OCI-M1 (cell line): ENCODE measurements at regions not wholly inside any gene's neighbourhood (a gene's known extent, or its start where the extent isn't known, plus 50 kb on each side); places are given as distances from the start of the nearest gene placed in this dataset.
A peak's percentile ranks its signal among the peaks of the same experiment; 100 is the strongest.
"Not testable (repeated sequence)": the region's sequence is repeated elsewhere in the genome, so short reads cannot be mapped to it uniquely, and the experiment has no call there.

ENCODE experiments used
- DNase-seq: peaks from one replicate; lab custom pipeline; 2025; lab: John Stamatoyannopoulos, UW

DNA sequence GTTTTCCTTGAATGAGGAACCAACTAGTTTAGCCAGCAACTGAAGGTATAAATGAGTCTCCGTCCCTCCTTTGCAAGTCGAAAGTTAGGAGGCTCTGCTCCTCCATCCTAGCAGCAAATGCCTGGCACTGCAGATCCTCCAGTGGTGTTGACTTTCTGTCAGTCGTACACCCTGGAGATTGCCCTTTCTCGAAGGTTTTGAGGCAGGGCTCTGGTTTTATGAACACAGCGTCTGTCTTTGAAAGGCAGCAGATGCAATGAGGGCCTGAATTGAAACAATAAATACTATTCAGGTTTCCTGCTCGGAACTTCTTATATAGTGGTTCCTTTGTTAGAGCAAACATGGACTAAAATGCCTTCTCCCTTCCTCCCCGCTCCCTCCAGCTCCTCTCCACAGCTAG is 284.0 kb downstream of the TMEM38B start:
- DNase-seq = no peak

DNA sequence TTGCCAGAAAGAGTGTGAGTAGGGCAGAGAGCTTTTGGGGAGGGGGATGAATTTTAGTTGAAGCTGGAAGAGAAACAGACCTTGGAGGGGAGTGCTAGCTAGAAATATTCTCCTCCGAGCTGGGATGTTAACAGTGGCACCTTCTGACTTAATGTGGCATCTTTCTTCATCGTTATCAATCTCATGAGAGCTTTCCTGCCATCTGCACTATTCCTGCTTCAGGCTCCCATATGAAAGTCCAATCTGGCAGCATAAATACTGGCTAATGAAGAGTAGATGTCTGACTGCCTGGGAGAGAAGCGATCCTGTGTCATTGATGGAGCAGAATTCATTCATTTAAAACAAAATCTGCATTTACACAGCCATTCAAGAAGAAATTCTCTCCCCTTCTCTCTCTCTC is 284.5 kb downstream of the TMEM38B start:
- no peak for DNase-seq

DNA sequence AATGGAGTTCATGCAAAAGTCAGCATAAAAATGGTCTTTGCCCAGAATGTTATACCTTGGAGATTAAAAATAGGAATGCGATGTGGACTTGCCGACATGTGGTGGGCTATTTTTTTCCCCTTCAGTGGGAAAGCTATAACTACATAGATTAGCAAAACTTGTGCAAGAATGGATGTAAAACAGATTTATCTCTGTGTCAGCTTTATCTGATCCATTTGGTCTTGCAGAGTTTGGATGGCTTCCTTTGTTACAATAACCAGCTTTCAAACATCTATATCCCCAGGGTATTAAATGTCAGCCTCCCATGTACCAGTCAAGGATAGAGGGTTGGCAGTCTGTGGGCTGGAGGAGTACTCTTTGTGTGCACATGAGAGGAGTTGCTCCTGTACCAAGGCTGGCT is 284.9 kb downstream of the TMEM38B start:
- DNase-seq = no peak

DNA sequence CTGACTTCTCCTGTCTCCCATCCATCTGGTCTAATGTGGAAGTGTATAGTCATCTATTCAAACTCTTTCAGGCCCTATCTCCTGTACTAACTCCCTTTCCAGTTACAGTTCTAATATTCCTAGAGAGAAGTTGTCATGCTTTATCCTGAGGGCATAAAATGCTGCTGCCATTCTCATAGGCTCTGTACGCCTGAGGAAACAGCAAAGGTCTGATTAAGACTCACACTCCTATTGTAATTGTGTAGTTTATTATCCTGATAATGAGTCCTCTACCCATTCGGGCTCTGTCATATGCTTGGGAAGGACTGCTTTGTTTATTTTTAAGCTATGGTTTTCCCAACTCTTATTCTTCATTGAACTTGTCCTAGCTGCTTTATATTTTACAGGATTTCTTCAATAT is 290.4 kb downstream of the TMEM38B start:
- no peak for DNase-seq

GRCh38 chr9:105993116-105993854 is 298.9 kb downstream of the TMEM38B start:
- DNase-seq = no peak

GRCh38 chr9:105993921-105994715 is 299.8 kb downstream of the TMEM38B start:
- DNase-seq = no peak

DNA sequence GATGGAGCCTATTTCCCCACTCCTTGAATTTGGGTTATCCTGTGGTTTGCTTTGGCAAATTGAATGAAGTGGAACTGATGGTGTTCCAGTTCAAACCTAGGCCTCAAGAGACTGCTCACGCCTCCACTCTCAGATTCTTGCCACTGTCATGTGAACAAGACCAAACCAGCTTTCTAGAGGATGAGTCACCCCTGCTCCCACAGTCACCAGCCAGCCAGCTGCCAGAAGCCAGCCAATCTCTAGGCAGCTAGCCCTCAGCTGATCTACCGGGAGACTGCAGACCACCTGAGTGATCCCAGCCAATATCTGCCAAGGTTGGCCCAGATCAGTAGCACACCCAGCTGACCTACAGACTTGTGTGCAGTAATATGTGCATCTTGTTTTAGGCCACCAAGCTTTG is 300.6 kb downstream of the TMEM38B start:
- peak; percentile 48 for DNase-seq

DNA sequence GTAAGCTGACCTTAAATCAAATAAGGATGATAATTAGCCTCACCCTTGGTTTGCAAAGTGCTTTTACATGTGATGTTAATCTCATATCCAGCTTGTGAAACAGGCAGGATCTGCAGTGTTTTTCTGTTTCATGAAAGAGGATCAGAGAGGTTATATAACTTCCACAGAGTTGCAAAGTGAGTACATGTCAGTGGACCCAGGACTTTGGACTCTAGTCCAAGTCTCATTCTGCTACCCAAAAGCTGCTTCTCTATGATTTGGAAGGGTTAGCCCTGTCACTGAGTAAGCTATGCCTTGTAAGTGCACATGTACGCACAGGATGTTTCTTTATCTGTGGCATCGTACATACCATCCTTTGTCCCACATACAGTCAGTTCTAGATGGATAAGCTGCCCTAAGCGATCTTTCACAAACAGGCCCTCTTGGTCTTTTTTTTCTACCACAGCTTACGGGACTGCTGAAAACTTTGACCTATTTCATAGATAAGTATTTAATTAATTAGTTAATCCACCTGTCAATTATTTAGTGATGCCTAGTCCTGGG is 322.9 kb downstream of the TMEM38B start:
- DNase-seq = no peak

DNA sequence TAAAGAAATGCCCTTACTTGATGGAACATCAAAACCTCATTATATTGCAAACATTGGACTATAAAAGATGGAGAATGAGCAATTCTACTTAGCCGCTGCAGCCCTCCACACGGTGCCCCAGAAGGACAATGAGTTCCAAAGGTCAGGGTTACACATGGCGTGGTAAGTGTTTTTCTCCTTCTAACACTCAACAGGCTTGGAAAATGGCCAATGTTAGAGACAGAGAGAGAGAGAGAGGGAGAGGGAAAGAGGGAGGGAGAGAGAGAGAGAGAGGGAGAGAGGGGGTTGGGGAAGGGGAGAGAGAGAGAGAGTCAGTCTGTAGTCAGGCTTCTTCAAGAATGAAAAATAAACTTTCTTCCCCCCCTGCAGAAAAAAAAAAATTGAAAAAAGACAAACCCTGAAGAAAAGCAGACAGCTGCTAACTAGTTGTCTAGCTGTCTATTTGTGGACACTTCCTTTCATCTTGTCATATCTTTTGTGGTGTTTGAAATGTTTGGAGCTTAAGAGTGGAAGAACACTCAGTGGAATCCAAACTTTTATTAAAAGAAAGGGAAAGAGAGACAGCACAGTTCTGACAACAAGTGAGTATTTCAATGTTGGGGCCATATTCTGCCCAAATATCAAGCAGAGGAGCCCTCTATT is 324.8 kb downstream of the TMEM38B start:
- no peak for DNase-seq

- DNase-seq = no peak
These were observed 325.4 kb downstream of the TMEM38B start for GRCh38 chr9:106019702-106020101.

- DNase-seq = no peak
These were observed 325.8 kb downstream of the TMEM38B start for GRCh38 chr9:106020186-106020585.

DNA sequence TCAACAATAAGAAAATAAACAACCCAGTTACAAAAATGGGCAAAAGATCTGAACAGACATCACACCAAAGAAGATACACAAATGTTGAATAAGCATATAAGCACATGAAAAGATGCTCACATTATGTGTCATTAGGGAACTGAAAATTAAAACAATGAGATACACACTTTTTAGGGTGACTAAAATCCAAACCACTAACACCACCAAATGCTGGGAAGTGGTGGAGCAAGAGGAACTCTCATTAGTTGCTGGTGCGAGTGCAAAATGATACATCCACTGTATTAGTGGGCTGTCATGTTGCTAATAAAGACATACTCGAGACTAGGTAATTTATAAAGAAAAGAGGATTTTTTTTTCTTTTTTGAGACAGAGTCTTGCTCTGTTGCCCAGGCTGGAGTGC is 329.1 kb downstream of the TMEM38B start:
- no peak for DNase-seq

DNA sequence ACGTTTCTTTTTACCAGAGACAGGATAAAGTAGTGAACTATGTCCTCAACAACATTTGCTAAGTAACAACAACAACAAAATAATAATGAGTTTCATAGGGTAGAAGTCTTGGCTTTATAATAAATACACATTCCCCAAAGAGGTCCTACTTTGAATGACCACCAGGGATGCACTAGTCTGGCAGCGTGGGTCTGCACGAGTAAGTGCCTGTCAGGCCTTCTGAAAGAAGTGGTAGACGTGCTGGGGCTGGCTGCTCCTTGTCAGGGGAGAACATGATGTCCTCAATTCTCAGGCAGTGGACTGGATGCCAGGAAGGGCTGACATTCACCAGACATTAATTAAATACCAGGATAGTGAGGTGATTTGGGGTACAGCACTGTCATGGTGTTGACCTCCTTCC is 331.1 kb downstream of the TMEM38B start:
- peak; percentile 9 for DNase-seq

DNA sequence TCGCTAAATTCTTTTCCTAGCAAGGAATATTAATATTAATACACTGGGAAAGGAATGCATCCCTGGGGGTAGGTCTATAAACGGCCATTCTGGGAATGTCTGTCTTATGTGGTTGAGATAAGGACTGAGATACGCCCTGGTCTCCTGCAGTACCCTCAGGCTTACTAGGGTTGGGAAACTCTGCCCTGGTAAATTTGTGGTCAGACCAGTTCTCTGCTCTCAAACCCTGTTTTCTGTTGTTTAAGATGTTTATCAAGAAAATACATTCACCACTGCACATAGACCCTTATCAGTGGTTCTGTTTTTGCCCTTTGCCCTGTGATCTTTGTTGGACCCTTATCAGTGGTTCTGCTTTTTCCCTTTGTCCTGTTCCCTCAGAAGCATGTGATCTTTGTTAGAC is 335.8 kb downstream of the TMEM38B start:
- not testable (repeated sequence) for DNase-seq

GRCh38 chr9:106032978-106033377 is 338.6 kb downstream of the TMEM38B start:
- DNase-seq = no peak

DNA sequence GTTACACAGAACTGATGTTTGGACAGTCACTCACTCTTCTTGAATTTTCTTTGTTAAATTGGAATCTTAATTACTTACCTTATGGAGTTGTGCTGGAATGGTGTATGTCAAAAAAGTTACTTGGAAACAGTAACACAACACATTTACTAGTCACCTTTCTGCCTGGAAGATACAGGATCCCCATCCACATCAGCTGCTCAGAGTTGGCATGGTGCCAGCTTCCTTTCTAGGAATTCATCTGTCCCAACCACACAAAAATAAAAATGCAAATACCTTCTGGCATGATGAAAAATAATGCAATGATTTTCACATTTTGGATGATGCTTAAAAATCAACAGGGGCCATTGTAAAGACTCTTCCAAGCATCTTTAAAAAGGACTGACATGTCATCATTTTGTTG is 341.5 kb downstream of the TMEM38B start:
- no peak for DNase-seq

DNA sequence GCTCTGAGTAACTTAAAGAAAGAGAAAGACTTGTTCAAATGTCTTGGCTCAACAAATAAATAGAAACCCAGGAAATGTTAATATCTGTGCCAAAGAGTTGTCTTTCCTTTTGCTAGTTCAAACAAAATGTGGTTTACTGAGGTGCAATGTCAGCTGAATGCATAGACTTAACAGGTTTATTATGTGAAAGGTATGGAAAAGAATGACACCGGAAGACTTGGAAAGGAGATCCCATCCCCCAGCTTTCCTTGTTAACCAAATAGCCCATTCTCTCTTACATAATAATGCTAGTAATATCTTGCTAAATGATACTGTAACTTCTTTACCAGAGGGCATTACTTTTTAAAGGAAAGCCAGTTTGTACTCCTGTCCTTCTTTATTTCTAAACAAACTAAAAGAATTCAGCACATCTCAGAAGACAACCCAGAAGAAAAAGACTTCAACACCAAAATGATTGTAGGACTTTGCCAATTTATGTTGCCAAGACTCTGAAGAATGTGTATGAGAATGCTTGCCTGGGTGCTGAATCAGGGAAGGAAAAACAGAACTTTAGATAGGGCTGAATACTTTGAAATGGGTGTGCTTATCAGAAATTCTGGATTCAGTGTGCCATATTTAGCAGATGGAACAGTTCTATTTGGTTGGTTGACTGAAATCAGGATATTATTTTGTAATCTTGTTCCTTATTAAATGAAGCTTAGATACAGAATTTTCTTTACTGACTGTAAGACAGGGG is 344.1 kb downstream of the TMEM38B start:
- DNase-seq = no peak

DNA sequence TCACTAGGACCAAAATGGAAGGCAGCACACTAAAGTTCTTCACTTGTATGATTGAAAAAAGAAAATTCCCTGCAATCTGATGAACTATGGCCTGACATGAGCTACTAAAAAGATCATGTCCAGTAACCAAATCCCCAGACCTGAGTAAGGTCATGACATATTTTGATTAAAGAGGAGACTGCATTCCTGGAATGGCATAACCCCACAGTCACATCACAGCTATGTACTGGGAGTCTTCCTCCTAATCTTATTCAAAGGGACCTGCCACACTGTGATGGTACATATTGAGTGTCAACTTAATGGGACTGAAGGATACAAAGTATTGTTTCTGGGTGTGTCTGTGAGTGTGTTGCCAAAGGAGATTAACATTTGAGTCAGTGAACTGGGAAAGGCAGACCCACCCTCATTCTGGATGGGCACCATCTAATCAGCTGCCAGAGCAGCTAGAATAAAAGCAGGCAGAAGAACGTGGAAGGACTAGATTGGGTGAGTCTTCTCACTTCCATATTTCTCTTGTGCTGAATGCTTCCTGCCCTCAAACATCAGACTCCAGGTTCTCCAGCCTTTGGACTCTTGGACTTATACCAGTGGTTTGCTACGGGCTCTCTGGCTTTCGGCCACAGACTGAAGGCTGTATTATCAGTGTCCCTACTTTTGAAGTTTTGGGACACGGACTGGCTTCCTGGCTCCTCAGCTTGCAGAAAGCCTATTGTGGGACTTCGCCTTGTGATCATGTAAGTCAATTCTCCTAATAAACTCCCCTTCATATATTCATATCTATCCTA is 345.0 kb downstream of the TMEM38B start:
- no peak for DNase-seq

DNA sequence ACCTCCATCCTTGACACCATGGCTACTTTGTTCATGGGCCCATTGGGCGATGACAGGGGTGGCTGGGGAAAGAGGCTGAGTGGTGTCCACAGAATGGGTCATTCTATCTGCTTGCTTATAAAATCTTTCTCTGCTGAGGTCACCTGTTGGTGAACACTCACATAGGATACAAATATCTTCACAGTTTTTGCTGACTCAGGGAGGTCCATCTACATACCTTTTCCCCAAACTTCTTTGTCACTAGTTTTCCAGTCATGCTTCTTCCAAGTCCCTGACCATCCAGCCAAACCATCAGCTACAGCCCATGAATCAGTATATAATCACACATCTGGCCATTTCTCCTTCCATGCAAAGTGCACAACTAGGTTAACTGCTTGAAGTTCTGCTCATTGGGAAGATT is 347.6 kb downstream of the TMEM38B start:
- DNase-seq = not testable (repeated sequence)

DNA sequence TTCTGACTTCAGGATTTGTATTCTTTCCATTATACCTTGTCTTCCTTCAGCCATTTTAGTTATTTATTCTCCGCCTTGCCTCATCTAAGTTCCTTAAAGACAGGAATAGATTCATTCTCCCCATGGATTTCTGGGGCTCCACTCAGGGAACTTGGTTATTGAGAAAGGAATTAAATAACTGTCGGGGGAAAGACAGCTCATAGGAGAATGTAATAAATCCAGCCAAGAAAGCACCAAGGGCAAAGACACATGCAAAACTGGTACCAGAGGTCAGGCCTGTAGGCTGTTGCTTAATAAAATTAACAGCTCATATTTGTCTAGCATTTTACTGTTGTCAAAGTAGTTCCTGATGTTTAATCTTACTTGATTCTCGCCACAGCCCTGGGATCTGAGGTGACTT is 357.2 kb downstream of the TMEM38B start:
- DNase-seq = no peak

DNA sequence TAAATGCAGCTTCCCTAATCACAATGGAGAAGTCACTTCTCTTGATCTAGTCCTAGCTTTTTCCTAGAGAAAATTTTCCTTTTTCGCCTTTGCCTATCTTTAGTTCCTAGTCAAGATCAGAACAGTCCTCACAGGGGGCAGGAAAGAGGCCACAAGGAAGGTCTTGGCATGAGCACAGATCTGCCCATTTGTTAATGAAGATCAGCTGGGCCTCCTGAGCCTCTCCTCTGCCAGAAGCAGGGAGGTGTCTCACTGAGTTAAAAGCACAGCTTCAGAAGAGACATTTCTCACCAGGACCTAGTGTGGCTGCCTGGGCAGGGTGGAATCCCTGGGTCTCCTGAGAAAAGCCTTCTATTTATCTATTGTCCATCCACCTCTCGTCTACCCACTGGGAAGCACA is 357.8 kb downstream of the TMEM38B start:
- DNase-seq = no peak
